ENCODE measurements at regions not wholly inside any gene's neighbourhood (a gene's known extent, or its start where the extent isn't known, plus 50 kb on each side); places are given as distances from the start of the nearest gene placed in this dataset.
A peak's percentile ranks its signal among the peaks of the same experiment; 100 is the strongest.

GRCh38 chr6:154899824-154900463 is 95.2 kb upstream of the TIAM2 start:
- H3K27ac ChIP-seq, result no peak overlapping the region
- no peaks in the 10 kb centered on the region for H3K36me3 ChIP-seq
- H3K4me3 ChIP-seq, result no peak overlapping the region
- TF ChIP-seq, protein P1, sequence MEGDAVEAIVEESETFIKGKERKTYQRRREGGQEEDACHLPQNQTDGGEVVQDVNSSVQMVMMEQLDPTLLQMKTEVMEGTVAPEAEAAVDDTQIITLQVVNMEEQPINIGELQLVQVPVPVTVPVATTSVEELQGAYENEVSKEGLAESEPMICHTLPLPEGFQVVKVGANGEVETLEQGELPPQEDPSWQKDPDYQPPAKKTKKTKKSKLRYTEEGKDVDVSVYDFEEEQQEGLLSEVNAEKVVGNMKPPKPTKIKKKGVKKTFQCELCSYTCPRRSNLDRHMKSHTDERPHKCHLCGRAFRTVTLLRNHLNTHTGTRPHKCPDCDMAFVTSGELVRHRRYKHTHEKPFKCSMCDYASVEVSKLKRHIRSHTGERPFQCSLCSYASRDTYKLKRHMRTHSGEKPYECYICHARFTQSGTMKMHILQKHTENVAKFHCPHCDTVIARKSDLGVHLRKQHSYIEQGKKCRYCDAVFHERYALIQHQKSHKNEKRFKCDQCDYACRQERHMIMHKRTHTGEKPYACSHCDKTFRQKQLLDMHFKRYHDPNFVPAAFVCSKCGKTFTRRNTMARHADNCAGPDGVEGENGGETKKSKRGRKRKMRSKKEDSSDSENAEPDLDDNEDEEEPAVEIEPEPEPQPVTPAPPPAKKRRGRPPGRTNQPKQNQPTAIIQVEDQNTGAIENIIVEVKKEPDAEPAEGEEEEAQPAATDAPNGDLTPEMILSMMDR (IDR thresholded peaks at IDR 0.05; ENCODE audit: low read depth, low read length), result no peak
- H3K9me3 ChIP-seq (ENCODE audit: low read depth), result no peaks in the 10 kb centered on the region
- no peak for DNase-seq (ENCODE audit: low read depth in 1 of 2, low spot score in 1 of 2)
- H3K27me3 ChIP-seq, result no peaks in the 10 kb centered on the region
- H3K4me1 ChIP-seq (ENCODE audit: low read depth), result no peaks in the 10 kb centered on the region

DNA sequence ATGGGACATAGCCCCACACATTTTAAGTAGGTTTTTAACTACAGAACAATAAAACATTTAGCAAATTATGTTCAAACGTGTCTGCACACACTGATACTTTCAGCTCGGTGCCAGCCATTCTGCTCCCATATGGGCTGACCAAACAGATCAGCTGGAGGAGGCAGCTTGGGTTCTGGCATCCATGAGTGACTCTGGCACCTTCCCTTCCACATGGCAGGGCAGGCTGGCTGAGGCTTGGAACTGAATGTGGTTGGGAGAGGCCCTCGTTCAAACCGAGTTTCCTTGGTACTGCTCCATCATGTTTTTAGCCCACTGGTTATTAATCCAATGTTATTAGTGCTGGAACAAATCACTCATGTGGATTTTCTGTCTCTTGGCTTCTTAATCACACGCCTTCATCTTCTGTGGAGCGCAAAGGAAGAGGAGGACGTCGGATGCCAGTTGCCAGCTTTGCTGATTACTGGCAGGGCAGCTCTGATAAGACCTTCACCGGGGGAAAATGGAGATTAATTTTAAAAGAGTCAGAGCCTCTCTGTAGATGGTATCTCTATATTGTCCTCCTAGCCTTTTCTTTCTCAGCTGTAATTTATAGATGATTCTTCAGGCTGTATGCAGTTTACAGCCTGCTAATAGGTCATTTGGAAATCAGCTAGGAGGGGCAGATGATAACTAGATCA is 93.1 kb upstream of the TIAM2 start:
- no peak for DNase-seq (ENCODE audit: low read depth in 1 of 2, low spot score in 1 of 2)
- no peaks in the 10 kb centered on the region for H3K9me3 ChIP-seq (ENCODE audit: low read depth)
- TF ChIP-seq, protein P1 (IDR thresholded peaks at IDR 0.05; ENCODE audit: low read depth, low read length), result no peak
- H3K36me3 ChIP-seq, result no peaks in the 10 kb centered on the region
- H3K4me3 ChIP-seq, result no peak overlapping the region
- no peaks in the 10 kb centered on the region for H3K27me3 ChIP-seq
- H3K4me1 ChIP-seq (ENCODE audit: low read depth), result no peaks in the 10 kb centered on the region
- H3K27ac ChIP-seq, result no peak overlapping the region

- Histone ChIP-seq H3K36me3 (no peaks in the 10 kb centered on the region), H3K27me3 (no peaks in the 10 kb centered on the region), H3K27ac (no peak overlapping the region), H3K4me3 (no peak overlapping the region), H3K9me3 (ENCODE audit: low read depth) (no peaks in the 10 kb centered on the region), H3K4me1 (ENCODE audit: low read depth) (no peaks in the 10 kb centered on the region)
- DNase-seq (ENCODE audit: low read depth in 1 of 2, low spot score in 1 of 2), result peak in 1 of 2 donors; percentile 11
- TF ChIP-seq, protein P1 (IDR thresholded peaks at IDR 0.05; ENCODE audit: low read depth, low read length), result no peak
Observed at GRCh38 chr6:154907291-154907690, 87.8 kb upstream of the TIAM2 start.

- no peaks in the 10 kb centered on the region for H3K27me3 ChIP-seq
- TF ChIP-seq, protein P1 (IDR thresholded peaks at IDR 0.05; ENCODE audit: low read depth, low read length), result no peak
Observed at GRCh38 chr6:154908723-154909122, 86.4 kb upstream of the TIAM2 start.

DNA sequence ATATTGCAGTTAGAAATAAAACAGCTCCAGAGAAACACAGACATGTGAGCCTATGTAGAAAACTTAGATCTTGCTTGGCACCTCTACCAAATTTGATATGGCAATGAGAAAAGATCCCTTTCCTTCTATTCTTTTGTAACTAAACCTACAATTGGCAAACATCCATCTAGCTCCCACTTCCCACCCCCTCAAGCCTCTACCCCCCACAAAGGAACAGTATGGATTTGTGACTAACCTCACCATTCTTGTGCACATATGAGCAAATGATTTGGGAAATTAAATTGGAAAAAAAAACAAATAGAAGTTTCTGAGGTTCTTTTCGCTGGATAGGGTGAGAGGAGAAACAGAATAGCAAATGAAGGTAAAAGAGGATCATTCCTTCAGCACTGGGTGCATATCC is 85.8 kb upstream of the TIAM2 start:
- DNase-seq (ENCODE audit: low read depth in 1 of 2, low spot score in 1 of 2), result peak in 1 of 2 donors; percentile 26
- Histone ChIP-seq H3K36me3 (no peaks in the 10 kb centered on the region), H3K9me3 (ENCODE audit: low read depth) (no peaks in the 10 kb centered on the region), H3K4me1 (ENCODE audit: low read depth) (no peaks in the 10 kb centered on the region), H3K27me3 (no peaks in the 10 kb centered on the region), H3K4me3 (no peak overlapping the region), H3K27ac (no peak overlapping the region)
- TF ChIP-seq, protein P1 (IDR thresholded peaks at IDR 0.05; ENCODE audit: low read depth, low read length), result no peak

More at GRCh38 chr6:154908723-154909122, 86.4 kb upstream of the TIAM2 start:
- DNase-seq (ENCODE audit: low read depth in 1 of 2, low spot score in 1 of 2), result no peak
- Histone ChIP-seq H3K27ac (no peak overlapping the region), H3K9me3 (ENCODE audit: low read depth) (no peaks in the 10 kb centered on the region), H3K4me1 (ENCODE audit: low read depth) (no peaks in the 10 kb centered on the region), H3K36me3 (no peaks in the 10 kb centered on the region), H3K4me3 (no peak overlapping the region)
